DND-41 (cell line): ENCODE measurements at regions not wholly inside any gene's neighbourhood (a gene's known extent, or its start where the extent isn't known, plus 50 kb on each side); places are given as distances from the start of the nearest gene placed in this dataset.

Source experiments
- ATAC-seq: fragments of 200-7000 bp; cut with Tn5 transposase; 3 replicates; pipeline ENCODE4 v1.9.1; 2021; ENCODE audit warnings: low read depth; ENCODE audit not compliant: insufficient read depth
- DNase-seq: peaks from one replicate; pipeline ENCODE4 v3.0.0-alpha.2; 2020
- H2AFZ ChIP-seq: 2 replicates; pipeline ENCODE4 v1.6.0; 2012; ENCODE audit warnings: low read depth, low read length
- H3K27ac ChIP-seq: 2 replicates; pipeline ENCODE4 v1.5.1; 2012; ENCODE audit warnings: low read length, inconsistent platforms
- H3K27me3 ChIP-seq: fragments of 200-600 bp; sonication (generic); 2 replicates; pipeline ENCODE4 v1.6.0; 2012; ENCODE audit warnings: low read length, mild to moderate bottlenecking, inconsistent platforms; ENCODE audit not compliant: insufficient read depth, poor library complexity
- H3K36me3 ChIP-seq: 2 replicates; pipeline ENCODE4 v1.5.1; 2012; ENCODE audit warnings: low read length, inconsistent platforms; ENCODE audit not compliant: insufficient read depth
- H3K4me1 ChIP-seq: 2 replicates; pipeline ENCODE4 v1.5.1; 2012; ENCODE audit warnings: mild to moderate bottlenecking, low read length; ENCODE audit not compliant: insufficient read depth
- H3K4me2 ChIP-seq: 2 replicates; pipeline ENCODE4 v1.6.0; 2012; ENCODE audit warnings: mild to moderate bottlenecking, moderate library complexity, low read length, inconsistent platforms; ENCODE audit not compliant: insufficient read depth
- H3K4me3 ChIP-seq, 2 experiments: fragments of 200-600 bp in 1 of 2; shearing (Covaris generic) in 1 of 2; 2 replicates each; pipeline ENCODE4 v1.5.1; 2012 to 2016; ENCODE audit warnings: inconsistent platforms in 2 of 2, low read length in 2 of 2, mild to moderate bottlenecking in 2 of 2, low read depth in 1 of 2, moderate library complexity in 1 of 2
- H3K79me2 ChIP-seq: 2 replicates; pipeline ENCODE4 v1.6.0; 2012; ENCODE audit warnings: low read length, inconsistent platforms; ENCODE audit not compliant: insufficient read depth
- H3K9ac ChIP-seq: 2 replicates; pipeline ENCODE4 v1.6.0; 2012; ENCODE audit warnings: low read depth, mild to moderate bottlenecking, inconsistent platforms, low read length, moderate library complexity
- H3K9me3 ChIP-seq: 2 replicates; pipeline ENCODE4 v1.5.1; 2012; ENCODE audit warnings: low read length, moderate library complexity, mild to moderate bottlenecking, inconsistent platforms; ENCODE audit not compliant: insufficient read depth, severe bottlenecking
- H4K20me1 ChIP-seq: 2 replicates; pipeline ENCODE4 v1.6.0; 2012; ENCODE audit warnings: low read length; ENCODE audit not compliant: insufficient read depth
- EZH2 ChIP-seq: IDR thresholded peaks from 3 replicates; pipeline ENCODE4 v1.6.1; 2012; ENCODE audit warnings: borderline replicate concordance, low read depth, mild to moderate bottlenecking, moderate library complexity, low read length, inconsistent platforms; ENCODE audit not compliant: severe bottlenecking
- TF ChIP-seq, protein P1 (sequence below): IDR thresholded peaks from 2 replicates; pipeline ENCODE4 v1.5.1; 2012; ENCODE audit warnings: borderline replicate concordance, low read length, moderate library complexity, mild to moderate bottlenecking; ENCODE audit not compliant: poor library complexity, severe bottlenecking; ENCODE audit errors: extremely low read depth

GRCh38 chr1:88321706-88322105 lies 362.4 kb upstream of the PKN2 start:
- no peaks in the 10 kb centered on the region for H3K9me3 ChIP-seq
- H3K4me2 ChIP-seq: no peak overlapping the region
- no peak overlapping the region for H3K4me3 ChIP-seq
- no peaks in the 10 kb centered on the region for H4K20me1 ChIP-seq
- H3K27me3 ChIP-seq: peaks cover 3% of the 10 kb centered on the region
- TF ChIP-seq, protein P1, sequence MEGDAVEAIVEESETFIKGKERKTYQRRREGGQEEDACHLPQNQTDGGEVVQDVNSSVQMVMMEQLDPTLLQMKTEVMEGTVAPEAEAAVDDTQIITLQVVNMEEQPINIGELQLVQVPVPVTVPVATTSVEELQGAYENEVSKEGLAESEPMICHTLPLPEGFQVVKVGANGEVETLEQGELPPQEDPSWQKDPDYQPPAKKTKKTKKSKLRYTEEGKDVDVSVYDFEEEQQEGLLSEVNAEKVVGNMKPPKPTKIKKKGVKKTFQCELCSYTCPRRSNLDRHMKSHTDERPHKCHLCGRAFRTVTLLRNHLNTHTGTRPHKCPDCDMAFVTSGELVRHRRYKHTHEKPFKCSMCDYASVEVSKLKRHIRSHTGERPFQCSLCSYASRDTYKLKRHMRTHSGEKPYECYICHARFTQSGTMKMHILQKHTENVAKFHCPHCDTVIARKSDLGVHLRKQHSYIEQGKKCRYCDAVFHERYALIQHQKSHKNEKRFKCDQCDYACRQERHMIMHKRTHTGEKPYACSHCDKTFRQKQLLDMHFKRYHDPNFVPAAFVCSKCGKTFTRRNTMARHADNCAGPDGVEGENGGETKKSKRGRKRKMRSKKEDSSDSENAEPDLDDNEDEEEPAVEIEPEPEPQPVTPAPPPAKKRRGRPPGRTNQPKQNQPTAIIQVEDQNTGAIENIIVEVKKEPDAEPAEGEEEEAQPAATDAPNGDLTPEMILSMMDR: no peak
- TF ChIP-seq EZH2: no peak
- no peak for DNase-seq
- no peaks in the 10 kb centered on the region for H3K79me2 ChIP-seq
- H3K4me1 ChIP-seq: no peaks in the 10 kb centered on the region
- H2AFZ ChIP-seq: no peak overlapping the region
- H3K27ac ChIP-seq: no peak overlapping the region
- no peak for ATAC-seq
- no peak overlapping the region for H3K9ac ChIP-seq
- no peaks in the 10 kb centered on the region for H3K36me3 ChIP-seq

GRCh38 chr1:88324899-88325298 lies 359.2 kb upstream of the PKN2 start:
- Histone ChIP-seq H3K36me3 (no peaks in the 10 kb centered on the region), H4K20me1 (no peaks in the 10 kb centered on the region), H3K4me3 (no peak overlapping the region), H3K9me3 (no peaks in the 10 kb centered on the region), H3K79me2 (no peaks in the 10 kb centered on the region), H2AFZ (no peak overlapping the region), H3K4me1 (no peaks in the 10 kb centered on the region), H3K27ac (no peak overlapping the region), H3K27me3 (peaks cover 6% of the 10 kb centered on the region), H3K9ac (no peak overlapping the region), H3K4me2 (no peak overlapping the region)
- no peak for DNase-seq
- TF ChIP-seq, protein P1: no peak
- TF ChIP-seq EZH2: no peak
- ATAC-seq: no peak

DNA sequence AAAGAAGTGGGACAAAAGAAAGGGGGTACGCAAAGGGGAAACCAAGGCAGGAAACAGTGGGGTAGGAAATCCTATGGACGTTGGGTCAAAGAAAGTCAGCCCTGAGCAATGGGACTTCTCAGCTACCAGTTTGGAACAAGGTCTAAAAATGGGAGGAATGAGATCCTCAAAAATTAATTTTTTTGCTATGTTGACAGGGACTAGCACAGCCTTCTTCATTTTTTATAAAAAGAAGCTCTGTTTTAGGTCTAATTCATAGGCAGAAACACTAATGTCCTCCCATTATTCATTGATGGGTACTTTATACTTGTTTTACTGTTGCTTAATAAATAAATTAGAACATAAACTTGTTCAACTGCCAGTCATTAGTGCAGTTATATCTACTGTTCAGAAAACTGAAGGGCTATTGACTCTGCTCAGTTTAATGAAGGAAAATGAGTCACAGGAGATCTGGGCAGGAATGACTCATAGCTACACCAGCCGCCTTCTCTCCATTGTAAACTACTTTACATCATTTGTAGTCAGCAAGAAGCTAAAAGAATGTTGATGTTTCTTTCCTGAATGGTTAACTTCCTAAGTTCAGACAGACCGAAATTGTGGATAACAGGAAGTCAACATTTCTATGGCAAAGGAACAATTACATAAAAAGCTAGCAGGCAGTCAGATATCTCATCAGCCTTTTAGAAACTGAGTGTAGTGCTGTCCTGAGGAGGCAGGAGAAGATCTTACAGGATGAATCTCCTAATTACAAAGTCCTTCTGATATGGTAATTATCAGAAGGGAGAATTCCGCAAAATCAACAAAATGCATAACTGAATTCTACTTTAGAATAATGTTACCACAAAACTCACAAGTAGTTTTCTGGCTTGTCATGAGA lies 356.4 kb upstream of the PKN2 start:
- H2AFZ ChIP-seq: no peak overlapping the region
- ATAC-seq: no peak
- no peaks in the 10 kb centered on the region for H3K4me1 ChIP-seq

DNA sequence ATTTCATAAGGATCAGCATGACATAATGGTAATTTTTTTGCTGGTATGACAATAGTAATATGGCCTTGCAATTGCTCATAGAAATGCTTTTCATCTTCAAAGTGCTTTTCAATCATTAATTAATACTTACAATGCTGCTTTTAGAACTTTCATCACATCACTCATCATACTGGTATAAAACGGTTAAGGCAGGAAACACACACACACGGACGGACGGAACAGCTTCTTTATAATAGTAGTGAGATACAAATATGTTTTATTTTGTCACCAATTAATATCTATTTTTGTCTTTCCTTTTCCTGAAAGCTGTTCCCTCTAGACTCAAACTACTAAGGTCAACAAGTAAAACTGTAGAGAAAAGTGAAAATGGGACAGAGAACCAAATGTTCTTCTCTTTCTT lies 353.9 kb upstream of the PKN2 start:
- no peak overlapping the region for H3K4me3 ChIP-seq
- no peak for TF ChIP-seq EZH2
- TF ChIP-seq, protein P1: no peak
- no peaks in the 10 kb centered on the region for H3K4me1 ChIP-seq
- H3K27ac ChIP-seq: no peak overlapping the region
- H3K27me3 ChIP-seq: peaks cover 3% of the 10 kb centered on the region
- no peaks in the 10 kb centered on the region for H3K36me3 ChIP-seq
- H3K79me2 ChIP-seq: no peaks in the 10 kb centered on the region
- H4K20me1 ChIP-seq: no peaks in the 10 kb centered on the region
- H2AFZ ChIP-seq: no peak overlapping the region
- no peak for ATAC-seq
- H3K9ac ChIP-seq: no peak overlapping the region
- H3K4me2 ChIP-seq: no peak overlapping the region
- no peaks in the 10 kb centered on the region for H3K9me3 ChIP-seq
- no peak for DNase-seq

More for the DNA sequence above, 356.4 kb upstream of the PKN2 start:
- H3K9ac ChIP-seq: no peak overlapping the region
- H3K4me3 ChIP-seq: no peak overlapping the region
- H3K36me3 ChIP-seq: no peaks in the 10 kb centered on the region
- no peaks in the 10 kb centered on the region for H3K79me2 ChIP-seq
- DNase-seq: no peak
- no peak overlapping the region for H3K27ac ChIP-seq
- H3K4me2 ChIP-seq: no peak overlapping the region
- H3K9me3 ChIP-seq: no peaks in the 10 kb centered on the region
- no peaks in the 10 kb centered on the region for H4K20me1 ChIP-seq
- no peak for TF ChIP-seq EZH2
- peaks cover 4% of the 10 kb centered on the region for H3K27me3 ChIP-seq
